Activated T-helper 1 cell treated with Interleukin-2 at 50 U/mL for 16 hours (primary cell): ENCODE measurements at regions not wholly inside any gene's neighbourhood (a gene's known extent, or its start where the extent isn't known, plus 50 kb on each side); places are given as distances from the start of the nearest gene placed in this dataset.

Experiments used
- DNase-seq: peaks from one replicate; pipeline ENCODE4 v3.0.0-alpha.2; 2020; ENCODE audit warnings: low read depth

DNA sequence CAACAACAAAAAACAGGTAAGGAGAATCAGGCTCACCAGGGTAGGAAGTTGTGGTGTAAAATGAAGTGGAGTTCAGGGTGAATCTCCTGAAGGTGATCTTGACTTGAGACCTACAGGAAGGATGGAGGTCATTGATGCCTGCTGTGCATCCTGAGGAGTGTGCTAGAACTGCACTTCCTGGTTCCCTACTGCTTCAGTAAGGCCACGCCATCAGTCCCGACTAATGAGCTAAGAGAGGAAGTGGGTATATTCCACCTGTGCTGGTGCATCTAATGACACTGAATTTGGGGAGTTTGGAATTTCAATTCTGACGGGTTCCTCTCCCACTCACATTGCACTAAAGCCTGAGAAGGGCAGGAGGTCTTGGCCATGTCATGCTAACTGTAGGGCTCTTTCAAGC lies 349.3 kb upstream of the SLC14A2 start:
- no peak for DNase-seq

DNA sequence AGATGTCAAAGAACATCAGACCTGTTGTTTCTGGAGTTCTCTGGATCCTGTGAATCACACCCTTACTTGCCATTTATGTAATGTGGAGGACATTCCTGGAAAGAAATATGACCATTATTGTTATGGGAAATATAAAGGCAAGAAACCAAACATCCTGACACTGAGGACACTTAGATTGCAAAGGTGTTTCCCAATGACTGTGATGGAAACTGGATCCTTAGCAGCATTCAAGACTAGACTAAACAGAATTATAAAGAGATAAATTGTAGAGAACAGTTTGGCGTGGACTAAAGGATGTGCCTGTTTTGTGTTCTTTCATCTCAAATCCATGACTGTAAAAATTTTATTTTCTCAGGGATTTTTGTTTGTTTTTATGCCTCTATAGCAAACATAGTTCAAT lies 347.7 kb upstream of the SLC14A2 start:
- no peak for DNase-seq

DNA sequence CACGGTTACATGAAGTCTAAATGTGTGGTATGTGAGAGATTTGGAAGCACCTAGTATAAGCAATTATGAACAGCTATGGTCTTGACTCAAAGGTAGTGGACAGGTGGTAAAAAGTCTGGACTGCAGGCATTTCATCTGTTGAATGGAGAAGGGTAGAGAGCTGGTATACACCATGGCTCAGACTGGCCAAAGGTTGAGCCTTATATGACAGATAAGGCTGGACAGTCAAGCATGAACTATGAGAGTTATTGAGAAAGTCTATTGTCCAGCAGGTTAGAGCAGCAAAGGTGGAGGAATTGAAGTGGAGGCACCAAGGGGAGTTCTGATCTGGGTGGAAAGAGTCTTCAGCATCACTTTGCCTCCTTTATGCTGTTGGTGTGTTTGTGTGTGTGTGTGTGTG lies 346.7 kb upstream of the SLC14A2 start:
- no peak for DNase-seq

DNA sequence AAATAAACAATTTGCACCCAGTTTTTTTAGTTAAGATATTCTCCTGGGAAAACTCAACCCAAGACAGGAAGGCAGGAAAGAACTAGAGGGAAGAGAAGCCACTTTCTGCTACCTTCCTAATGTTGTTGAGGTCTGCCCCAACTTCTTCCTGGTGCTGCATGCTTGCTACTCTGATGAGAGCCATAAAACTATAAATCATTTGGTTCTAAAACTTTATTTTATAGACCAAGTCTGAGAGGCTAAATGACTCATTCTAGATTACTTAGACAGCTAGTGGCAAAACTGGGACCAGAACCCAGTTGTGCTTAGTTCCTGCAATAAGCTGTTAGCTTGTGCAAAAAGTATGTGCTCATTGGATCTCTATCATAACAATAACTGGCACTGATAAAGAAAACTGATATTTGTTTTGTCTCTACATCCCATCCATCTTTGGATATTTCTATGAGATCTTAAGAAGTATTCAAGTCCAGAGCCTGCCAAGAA lies 344.9 kb upstream of the SLC14A2 start:
- no peak for DNase-seq

DNA sequence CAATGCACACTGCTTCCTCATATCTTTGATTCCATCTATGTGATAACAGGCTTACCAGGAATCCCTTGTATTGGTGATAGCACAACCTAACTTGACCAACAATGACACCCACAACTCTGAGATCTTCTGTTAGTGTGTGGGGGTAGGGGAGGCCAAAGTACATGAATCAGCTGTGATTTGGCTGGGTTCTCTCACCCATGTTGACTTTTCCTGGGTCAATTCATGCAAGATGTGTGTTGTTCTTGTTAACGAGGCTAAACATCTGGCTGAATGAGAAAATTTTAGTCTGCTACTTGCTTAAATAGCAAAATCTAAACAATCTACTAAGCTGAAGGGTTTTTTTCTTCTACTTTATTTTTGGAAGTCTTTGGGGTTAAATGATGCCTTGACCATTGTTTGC lies 341.2 kb upstream of the SLC14A2 start:
- DNase-seq, result no peak

DNA sequence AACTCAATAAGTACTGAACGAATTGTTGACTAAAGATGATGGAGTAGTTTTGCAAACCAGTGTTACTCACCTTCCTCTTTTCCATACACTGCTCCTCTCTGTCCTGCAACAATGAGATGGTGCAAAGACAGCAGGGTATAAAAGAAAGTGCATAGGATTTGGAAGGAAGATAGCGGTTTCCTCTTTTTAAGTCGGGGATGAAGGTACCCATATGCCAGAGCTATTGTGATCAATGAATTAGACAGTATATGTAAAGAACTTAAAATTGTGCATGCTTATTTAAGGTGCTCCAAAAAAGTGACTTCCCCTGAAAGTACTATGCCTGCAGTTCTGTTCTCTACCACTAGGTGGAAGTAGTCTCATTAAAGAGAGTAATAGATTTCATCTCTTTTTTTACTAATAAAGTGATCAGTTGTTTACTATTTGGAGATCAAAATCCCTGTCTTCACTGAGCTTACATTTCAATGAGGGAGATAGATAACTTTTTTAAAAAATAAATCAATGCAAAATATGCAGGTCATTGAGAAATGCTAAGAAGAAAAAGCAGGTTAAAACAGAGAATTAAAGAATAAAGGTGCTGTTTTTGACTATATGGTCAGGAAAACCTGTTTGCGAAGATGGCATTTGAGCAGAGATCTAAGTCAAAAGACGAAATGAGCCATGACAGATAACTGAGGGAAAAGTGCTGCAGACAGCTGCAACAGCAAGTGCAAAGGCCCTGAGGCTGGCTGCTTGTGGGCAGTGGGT lies 339.7 kb upstream of the SLC14A2 start:
- DNase-seq, result no peak

DNA sequence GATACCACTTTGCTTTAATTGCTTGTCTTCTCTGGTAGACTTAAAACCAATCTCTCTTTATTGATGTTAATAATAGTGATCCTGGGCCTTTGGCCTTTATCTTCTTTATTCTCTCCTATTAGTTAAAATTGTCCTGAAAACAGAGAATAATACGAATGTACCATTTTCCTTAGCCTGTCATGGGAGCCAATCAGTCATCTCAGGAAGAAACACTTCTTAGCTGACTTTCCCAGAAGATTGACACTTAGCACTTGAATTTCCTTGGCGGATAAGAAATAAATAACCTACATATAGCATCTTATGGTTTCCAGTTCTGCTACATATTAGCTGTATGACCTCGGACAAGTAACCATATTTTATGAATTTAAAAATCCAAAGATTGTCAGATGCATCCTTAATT lies 338.4 kb upstream of the SLC14A2 start:
- DNase-seq, result no peak

DNA sequence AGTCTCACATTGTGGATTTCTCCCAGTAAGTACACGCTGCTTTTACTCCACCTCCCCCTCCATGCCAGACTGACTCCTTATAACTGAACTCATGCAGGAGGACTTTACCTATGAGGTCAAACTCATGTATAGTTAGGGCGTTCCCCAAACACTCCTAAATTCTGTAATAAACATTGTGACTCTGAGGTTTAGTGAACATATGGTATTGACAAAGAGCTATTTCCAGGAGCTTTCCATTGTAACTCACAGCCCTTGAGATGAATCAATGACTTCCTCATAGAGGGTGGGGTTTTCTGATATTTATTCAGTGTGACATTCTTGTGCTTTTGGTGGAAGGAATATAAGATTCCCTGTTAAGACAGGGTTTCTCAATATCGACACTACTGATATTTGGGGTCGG lies 337.4 kb upstream of the SLC14A2 start:
- DNase-seq, result no peak

DNA sequence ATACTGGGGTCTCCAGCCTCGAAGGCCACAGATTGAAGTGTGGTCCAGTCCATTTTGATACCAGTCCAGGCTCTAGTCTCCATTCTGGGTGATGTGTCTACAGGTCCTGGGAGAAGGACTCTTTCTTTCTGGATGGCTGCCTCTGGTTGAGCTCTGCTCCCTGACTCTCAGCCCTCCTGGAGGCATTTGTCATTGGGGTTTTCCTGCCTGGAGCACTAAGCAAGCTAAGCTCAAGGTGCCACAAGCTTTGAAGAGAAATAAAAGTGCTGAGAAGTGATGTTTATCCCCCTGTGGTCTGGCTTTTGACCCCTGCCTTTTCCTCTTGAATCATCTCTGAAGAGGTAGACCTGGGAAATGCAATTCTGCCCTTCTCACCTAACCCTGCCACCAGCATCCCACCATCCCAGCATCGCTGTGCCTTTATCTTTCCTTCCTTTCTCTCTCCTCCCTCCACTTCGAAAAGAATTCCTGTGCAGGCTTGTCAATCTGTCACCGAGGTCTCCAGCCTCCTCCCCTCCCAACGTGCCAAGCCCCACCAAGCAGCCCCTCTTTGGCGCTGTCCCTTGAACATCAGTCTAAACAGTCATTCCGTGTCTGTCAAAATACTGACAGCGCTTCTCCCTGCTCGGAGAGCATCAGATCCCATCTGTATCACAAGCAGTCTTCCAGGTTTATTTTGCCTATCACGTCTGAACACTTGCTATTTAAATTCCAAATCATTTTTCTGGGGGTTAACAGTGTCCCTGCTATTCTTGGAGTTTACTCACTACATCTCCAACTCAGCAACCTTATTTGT lies 334.6 kb upstream of the SLC14A2 start:
- DNase-seq, result no peak

DNA sequence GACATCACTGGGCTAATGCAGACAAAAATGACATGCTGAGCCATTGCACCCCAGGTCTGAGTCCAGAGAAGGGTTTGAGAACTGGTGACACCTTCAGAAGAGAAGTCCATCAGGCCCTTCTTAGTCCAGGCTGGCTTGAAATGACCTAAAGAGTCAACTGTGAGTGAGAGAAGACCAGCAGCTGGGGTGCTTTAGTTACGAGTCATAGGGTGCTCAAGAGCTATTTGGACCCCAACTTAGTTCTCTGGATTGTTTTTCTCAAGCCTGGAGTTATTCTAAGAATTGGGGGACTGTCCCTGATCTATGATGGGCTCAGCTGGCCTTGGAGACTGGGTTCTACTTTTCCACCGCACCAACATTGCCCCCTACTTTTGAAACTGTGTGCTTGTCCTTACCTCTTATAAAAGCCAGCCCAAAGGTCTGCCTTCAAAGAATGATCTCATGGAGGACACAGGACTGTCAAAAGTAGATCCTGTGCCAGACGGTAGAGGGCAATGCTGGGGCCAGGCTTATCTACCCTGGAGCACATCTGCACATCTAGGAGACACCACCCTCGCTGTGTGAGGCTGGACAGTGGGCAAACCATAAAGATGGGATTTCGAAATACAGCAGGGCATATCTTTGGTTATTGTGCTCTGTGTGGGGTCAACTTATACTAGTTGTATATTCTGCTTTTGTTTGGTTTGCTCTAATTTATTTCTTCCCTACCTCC lies 333.0 kb upstream of the SLC14A2 start:
- DNase-seq, result no peak

DNA sequence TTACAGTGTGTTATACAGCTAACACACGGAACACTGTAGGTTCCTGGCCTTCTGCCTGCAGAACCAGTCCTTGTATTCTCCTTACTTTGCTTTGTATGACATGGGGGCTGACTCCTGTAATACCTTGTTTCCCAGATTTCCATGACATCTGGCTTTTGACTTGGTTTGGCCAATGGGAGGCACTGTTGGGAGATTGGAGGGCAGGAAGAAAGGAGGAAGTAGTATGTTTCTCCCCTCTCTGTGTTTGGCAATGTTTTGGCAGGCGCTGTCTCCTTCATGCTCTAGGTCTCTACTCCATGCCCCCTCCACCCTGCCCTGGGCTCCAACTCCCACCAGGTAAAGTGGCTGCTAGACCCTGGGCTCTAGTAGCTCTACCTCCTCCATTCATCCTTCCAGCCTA lies 331.1 kb upstream of the SLC14A2 start:
- no peak for DNase-seq

DNA sequence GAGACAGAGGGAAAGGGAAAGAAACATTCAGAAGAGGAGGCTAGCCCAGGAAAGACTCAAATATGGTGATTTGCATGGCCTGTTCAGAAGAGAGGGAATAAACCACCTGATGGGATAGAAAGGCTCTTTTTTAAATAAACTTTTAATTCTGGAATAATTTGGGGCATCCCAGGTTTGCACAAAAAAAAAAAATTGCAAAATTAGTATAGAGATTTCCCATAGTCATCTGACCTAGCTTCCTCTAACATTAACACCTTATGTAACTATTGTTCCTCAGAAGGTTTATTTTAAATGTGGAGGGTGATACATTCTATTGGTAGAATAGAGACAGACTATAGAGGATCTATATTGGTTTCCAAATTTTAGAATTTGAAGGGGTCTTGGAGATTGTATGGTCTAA lies 330.4 kb upstream of the SLC14A2 start:
- DNase-seq, result no peak

DNA sequence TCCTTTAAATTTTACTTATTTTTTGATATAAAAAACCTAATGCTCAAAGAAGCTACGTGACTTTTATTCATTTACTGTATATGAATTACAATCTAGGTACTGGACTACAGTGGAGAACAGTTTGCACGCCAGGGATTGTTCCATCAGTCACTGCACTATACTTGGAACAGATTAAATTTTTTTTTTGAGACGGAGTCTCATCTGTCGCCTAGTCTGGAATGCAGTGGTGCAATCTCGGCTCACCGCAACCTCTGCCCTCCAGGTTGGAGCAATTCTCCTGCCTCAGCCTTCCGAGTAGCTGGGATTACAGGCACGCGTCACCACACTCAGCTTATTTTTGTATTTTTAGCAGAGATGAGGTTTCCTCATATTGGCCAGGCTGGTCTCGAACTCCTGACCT lies 330.0 kb upstream of the SLC14A2 start:
- DNase-seq, result no peak

DNA sequence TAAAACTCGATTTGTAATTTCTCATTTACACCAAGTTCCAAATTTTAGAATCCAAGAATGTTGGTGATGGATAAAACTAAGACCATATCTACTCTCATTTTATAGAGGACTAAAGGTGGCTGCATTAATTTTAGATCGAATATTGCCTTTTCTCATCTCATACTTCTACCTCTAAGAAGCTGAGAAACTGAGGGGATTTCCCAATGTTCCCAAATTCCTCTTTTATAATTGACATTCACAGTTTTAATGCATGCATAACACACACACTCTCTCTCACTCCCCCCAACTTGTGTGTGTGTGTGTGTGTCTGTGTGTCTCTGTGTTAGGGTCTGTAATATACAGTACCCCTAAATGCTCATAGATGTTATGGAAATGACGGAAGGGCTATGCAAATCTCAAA lies 328.8 kb upstream of the SLC14A2 start:
- DNase-seq, result no peak

DNA sequence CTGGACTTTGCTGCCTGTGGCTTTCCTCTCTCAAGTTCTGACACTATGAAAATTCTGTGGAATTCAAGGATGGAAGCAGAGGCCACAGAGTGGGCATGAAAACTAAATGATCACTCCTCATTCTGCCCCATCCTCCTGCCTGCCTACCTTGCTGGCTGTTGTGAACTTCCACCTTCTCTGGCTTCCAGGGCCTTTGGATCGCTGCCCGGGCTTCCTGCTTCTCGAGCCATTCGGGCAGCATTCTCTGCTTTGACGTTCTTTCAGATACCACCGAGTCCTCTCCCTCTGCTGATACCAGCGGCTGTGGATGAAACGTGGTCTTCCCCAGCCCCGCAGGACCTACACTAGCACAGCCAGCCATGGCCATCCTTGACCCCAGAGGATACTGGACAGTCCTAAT lies 327.7 kb upstream of the SLC14A2 start:
- no peak for DNase-seq

DNA sequence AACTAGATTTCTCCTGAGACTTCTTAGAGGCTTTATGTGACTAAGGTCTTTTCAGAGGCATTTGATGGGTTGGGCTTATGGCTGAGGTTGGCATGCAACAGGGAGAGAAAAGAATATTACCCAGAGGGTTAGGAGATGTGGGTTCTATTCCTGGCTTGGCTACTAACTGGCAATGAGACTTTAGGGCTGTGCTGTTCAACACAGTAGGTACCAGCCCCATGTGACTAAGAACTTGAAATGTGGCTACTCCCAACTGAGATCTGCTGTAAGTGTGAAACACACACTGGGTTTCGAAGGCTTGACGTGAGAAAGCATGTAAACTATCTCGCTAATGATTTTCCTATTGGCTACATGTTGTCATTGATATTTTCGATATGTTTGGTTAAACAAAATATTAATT lies 324.9 kb upstream of the SLC14A2 start:
- DNase-seq, result no peak

DNA sequence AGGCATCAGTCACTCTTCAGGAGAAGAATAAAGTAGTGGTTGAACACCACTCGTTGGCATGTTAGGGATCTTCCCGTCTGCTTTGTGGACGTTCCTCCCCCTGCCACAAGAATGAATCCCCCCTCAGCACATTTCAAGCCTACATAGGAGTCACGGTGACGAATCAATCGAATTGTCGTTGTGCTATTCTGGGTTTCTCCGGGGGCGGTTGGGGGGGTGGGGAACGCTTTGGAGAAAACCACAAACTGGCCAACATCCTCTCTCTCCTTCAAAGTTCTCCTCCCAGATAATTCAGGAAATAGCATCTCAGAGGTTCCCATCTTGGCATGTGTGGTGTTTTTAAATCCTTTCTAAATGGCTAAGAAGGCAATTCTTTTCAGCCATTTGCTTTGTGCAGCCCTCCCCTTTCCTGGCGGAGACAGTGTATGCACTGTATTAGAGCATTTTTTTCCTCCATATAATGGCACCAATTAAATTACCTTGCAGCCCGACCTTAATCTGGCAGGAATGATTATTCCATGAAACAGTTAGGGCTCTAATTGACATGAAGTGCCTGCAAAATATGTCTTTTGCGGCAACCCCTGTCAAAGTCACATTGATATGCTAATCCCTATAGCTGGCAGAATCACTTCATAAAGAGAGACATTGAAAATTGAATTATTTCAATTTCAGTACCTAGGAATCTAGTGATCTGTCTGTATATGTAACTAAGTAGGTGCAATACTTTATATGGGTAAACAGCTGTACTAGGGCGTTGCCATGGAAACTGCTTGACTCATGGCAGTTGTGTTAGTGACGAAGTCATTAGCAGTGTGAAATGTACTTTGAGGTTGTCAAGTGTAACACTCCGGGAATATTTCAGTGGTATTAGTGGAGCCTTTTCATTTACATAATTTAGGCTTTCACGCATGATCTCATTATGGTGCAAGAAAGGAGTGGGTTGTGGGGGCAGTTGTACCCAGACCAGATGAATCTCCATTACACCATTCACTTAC lies 323.4 kb upstream of the SLC14A2 start:
- no peak for DNase-seq

DNA sequence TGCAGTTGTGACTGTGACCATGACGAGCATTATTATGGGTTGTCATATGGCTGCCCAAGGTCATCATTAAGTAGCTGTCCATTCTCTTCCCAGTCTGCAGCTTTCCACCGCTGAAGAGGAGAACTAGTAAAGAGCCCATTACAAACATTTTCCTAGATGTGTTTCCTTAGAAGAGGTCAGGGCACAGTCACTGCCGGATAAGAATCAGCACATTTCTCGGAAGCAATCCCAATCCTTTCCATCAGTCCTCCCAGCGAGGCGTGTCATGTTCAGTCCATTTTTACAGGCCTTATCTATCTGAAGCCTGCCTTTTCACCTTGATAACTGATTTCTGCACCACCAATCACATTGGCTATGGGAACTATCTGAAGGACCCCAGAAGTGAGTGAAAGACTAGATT lies 319.9 kb upstream of the SLC14A2 start:
- no peak for DNase-seq

DNA sequence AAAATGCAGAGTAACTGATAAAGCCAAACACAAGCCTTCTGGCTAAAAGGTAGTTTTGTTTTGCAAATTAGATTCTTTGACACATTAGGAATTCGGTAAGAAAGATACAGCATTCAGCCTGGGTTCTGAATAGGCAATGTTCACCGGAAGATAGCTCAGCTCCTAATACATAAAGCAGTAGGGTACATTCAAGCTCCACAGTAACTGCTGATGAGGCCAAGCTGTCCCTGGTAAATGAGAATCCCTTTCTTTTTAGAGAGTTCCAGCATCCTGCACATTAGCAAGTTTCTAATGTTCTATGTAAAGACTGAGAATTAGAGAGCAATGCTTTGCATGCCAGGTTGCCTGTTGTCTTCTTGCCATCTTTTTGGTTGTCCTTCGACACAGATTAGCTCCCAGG lies 316.3 kb upstream of the SLC14A2 start:
- DNase-seq, result no peak

DNA sequence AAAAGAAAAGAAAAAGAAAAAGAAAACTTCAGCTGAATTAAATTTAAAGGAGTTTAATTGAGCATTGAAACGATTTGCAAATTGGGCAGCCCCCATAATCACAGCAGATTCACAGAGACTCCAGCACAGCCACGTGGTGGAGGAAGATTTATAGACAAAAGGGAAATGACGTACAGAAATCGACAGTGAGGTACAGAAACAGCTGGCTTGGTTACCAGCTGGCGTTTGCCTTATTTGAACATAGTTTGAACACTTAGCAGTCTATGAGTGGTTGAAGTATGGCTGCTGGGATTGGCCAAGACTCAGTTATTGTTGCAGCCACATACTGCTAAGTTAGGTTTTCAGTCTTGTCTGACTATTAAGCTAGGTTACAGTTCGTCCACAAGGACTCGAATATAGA lies 312.2 kb upstream of the SLC14A2 start:
- DNase-seq, result no peak

DNA sequence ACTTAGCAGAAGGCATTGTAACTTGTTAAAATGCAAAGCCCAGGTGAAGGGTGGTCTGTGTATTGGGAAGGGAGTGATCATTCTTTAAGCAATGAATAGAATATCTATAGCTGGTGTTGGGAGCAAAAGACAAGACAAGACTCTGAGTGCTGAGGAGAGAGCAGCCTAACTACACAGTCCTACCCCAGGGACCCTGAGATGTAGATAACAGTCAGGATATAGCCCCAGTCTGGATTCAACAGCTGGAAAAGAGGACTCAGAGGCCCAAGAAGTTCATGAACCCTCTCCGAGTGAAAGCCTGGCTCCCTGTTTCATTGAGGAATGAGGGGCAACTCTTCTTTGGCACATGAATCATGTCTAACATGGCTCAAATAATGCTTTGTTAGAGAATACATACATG lies 310.7 kb upstream of the SLC14A2 start:
- no peak for DNase-seq
